H9 (cell line): ENCODE measurements at regions not wholly inside any gene's neighbourhood (a gene's known extent, or its start where the extent isn't known, plus 50 kb on each side); places are given as distances from the start of the nearest gene placed in this dataset.

ENCODE experiments used
- DNase-seq: peaks from one replicate; pipeline ENCODE4 v3.0.0-alpha.2; 2017
- H2AFZ ChIP-seq: one replicate; pipeline ENCODE4 v1.6.1; 2013; ENCODE audit warnings: mild to moderate bottlenecking, low read length, control low read depth, moderate library complexity
- H2AK5ac ChIP-seq: 2 replicates; pipeline ENCODE4 v1.6.1; 2013; ENCODE audit warnings: low read length, control low read depth, mixed read lengths; ENCODE audit not compliant: insufficient read length
- H2BK120ac ChIP-seq: one replicate; pipeline ENCODE4 v1.6.1; 2013; ENCODE audit warnings: low read depth, mild to moderate bottlenecking, low read length, control low read depth, inconsistent platforms; ENCODE audit not compliant: poor library complexity, severe bottlenecking
- H2BK12ac ChIP-seq: 2 replicates; pipeline ENCODE4 v1.6.1; 2013; ENCODE audit warnings: low read length, control low read depth, mixed read lengths, low read depth; ENCODE audit not compliant: insufficient read length
- H2BK15ac ChIP-seq: 2 replicates; pipeline ENCODE4 v1.6.1; 2013; ENCODE audit warnings: low read depth, low read length, control low read depth
- H2BK20ac ChIP-seq: one replicate; pipeline ENCODE4 v1.6.1; 2013; ENCODE audit warnings: low read depth, mild to moderate bottlenecking, low read length, control low read depth, inconsistent platforms; ENCODE audit not compliant: poor library complexity, severe bottlenecking
- H2BK5ac ChIP-seq: 2 replicates; pipeline ENCODE4 v1.6.1; 2013; ENCODE audit warnings: low read length, control low read depth, mixed read lengths; ENCODE audit not compliant: insufficient read length
- H3K14ac ChIP-seq: 2 replicates; pipeline ENCODE4 v1.6.1; 2013; ENCODE audit warnings: low read length, control low read depth; ENCODE audit not compliant: insufficient read depth
- H3K18ac ChIP-seq: 2 replicates; pipeline ENCODE4 v1.6.1; 2013; ENCODE audit warnings: low read depth, mild to moderate bottlenecking, mixed read lengths, low read length, control low read depth; ENCODE audit not compliant: insufficient read length
- H3K23ac ChIP-seq: 2 replicates; pipeline ENCODE4 v1.6.1; 2013; ENCODE audit warnings: low read length, control low read depth, mixed read lengths, low read depth; ENCODE audit not compliant: insufficient read length
- H3K23me2 ChIP-seq: 2 replicates; pipeline ENCODE4 v1.6.1; 2013; ENCODE audit warnings: low read depth, mild to moderate bottlenecking, mixed read lengths, low read length, control low read depth; ENCODE audit not compliant: insufficient read length, poor library complexity, severe bottlenecking
- H3K27ac ChIP-seq: 2 replicates; pipeline ENCODE4 v1.5.1; 2013; ENCODE audit warnings: low read length, control low read depth, mixed read lengths, low read depth; ENCODE audit not compliant: insufficient read length
- H3K27me3 ChIP-seq: 2 replicates; pipeline ENCODE4 v1.6.1; 2013; ENCODE audit warnings: low read length, control low read depth, inconsistent platforms; ENCODE audit not compliant: insufficient read depth
- H3K4ac ChIP-seq: 2 replicates; pipeline ENCODE4 v1.6.1; 2013; ENCODE audit warnings: low read depth, mild to moderate bottlenecking, control low read depth, inconsistent platforms, low read length, moderate library complexity
- H3K4me1 ChIP-seq: 2 replicates; pipeline ENCODE4 v1.6.1; 2013; ENCODE audit warnings: low read length, control low read depth, inconsistent platforms; ENCODE audit not compliant: insufficient read depth
- H3K4me2 ChIP-seq: 2 replicates; pipeline ENCODE4 v1.6.1; 2013; ENCODE audit warnings: low read length, control low read depth, mixed read lengths; ENCODE audit not compliant: insufficient read length, insufficient read depth
- H3K56ac ChIP-seq: 2 replicates; pipeline ENCODE4 v1.6.1; 2013; ENCODE audit warnings: low read depth, mild to moderate bottlenecking, mixed read lengths, low read length, control low read depth; ENCODE audit not compliant: insufficient read length
- H3K79me1 ChIP-seq: 2 replicates; pipeline ENCODE4 v1.6.1; 2013; ENCODE audit warnings: low read depth, mild to moderate bottlenecking, moderate library complexity, low read length, control low read depth, inconsistent platforms; ENCODE audit not compliant: insufficient read depth, poor library complexity, severe bottlenecking
- H3K79me2 ChIP-seq: 2 replicates; pipeline ENCODE4 v1.6.1; 2013; ENCODE audit warnings: low read length, control low read depth, inconsistent platforms; ENCODE audit not compliant: insufficient read depth
- H3K9ac ChIP-seq: 2 replicates; pipeline ENCODE4 v1.6.1; 2013; ENCODE audit warnings: low read length, control low read depth, mixed read lengths; ENCODE audit not compliant: insufficient read length; ENCODE audit errors: extremely low read depth
- H3K9me3 ChIP-seq: one replicate; pipeline ENCODE4 v1.6.1; 2013; ENCODE audit warnings: low read depth, low read length, inconsistent platforms; ENCODE audit not compliant: control insufficient read depth
- H3T11ph ChIP-seq: one replicate; pipeline ENCODE4 v1.6.1; 2013; ENCODE audit warnings: mild to moderate bottlenecking, low read length, control low read depth, inconsistent platforms
- H4K20me1 ChIP-seq: one replicate; pipeline ENCODE4 v1.6.1; 2013; ENCODE audit not compliant: control insufficient read depth, insufficient read length, insufficient read depth
- H4K5ac ChIP-seq: 2 replicates; pipeline ENCODE4 v1.6.1; 2013; ENCODE audit warnings: low read depth, mild to moderate bottlenecking, mixed read lengths, low read length, control low read depth; ENCODE audit not compliant: insufficient read length
- H4K8ac ChIP-seq: replicated peaks from 2 replicates; pipeline ENCODE4 v1.6.1; 2013; ENCODE audit warnings: low read length, control low read depth, mixed read lengths, low read depth; ENCODE audit not compliant: insufficient read length
- H4K91ac ChIP-seq: 2 replicates; pipeline ENCODE4 v1.6.1; 2013; ENCODE audit warnings: low read depth, mild to moderate bottlenecking, moderate library complexity, mixed read lengths, low read length, control low read depth; ENCODE audit not compliant: insufficient read length
- H3K27ac Mint-ChIP-seq, 3 experiments: 2 replicates in 2 of 3; 3 replicates in 1 of 3; pipeline ENCODE4 v1.8.0; 2020 to 2021; ENCODE audit warnings: mixed read lengths in 3 of 3, mild to moderate bottlenecking in 1 of 3, moderate library complexity in 1 of 3
- H3K27me3 Mint-ChIP-seq: 2 replicates; pipeline ENCODE4 v1.8.0; 2021; ENCODE audit warnings: low read depth, mild to moderate bottlenecking, moderate library complexity, mixed read lengths
- H3K36me3 Mint-ChIP-seq, 3 experiments: 2 replicates in 2 of 3; 3 replicates in 1 of 3; pipeline ENCODE4 v1.8.0; 2020 to 2021; ENCODE audit warnings: low read depth in 3 of 3, mixed read lengths in 3 of 3; ENCODE audit not compliant: insufficient read depth in 1 of 3
- H3K4me1 Mint-ChIP-seq, 2 experiments: 2 replicates each; pipeline ENCODE4 v1.8.0; 2020; ENCODE audit warnings: mixed read lengths in 2 of 2
- H3K4me3 Mint-ChIP-seq, 2 experiments: 2 replicates in 1 of 2; 3 replicates in 1 of 2; pipeline ENCODE4 v1.8.0; 2020 to 2021; ENCODE audit warnings: mild to moderate bottlenecking in 2 of 2, mixed read lengths in 2 of 2, moderate library complexity in 1 of 2
- H3K9me3 Mint-ChIP-seq, 2 experiments: 2 replicates in 1 of 2; 3 replicates in 1 of 2; pipeline ENCODE4 v1.8.0; 2020; ENCODE audit warnings: mild to moderate bottlenecking in 2 of 2, mixed read lengths in 2 of 2, moderate library complexity in 1 of 2
- CTCF ChIP-seq: fragments of 200-600 bp; sonication (generic); conservative IDR thresholded peaks from 3 replicates; pipeline ENCODE4 v1.8.0; 2021; ENCODE audit warnings: antibody characterized with exemption, mild to moderate bottlenecking
- WGBS: extraction: QIAGEN DNeasy Blood & Tissue Kit; methylation state at CpG from one replicate; pipeline ENCODE4 v1.1.7; 2013; ENCODE audit warnings: missing lambda C conversion rate, low lambda C conversion rate, mixed read lengths; ENCODE audit not compliant: insufficient read length; ENCODE audit errors: extremely low coverage; 5-methylcytosine and 5-hydroxymethylcytosine counted together

DNA sequence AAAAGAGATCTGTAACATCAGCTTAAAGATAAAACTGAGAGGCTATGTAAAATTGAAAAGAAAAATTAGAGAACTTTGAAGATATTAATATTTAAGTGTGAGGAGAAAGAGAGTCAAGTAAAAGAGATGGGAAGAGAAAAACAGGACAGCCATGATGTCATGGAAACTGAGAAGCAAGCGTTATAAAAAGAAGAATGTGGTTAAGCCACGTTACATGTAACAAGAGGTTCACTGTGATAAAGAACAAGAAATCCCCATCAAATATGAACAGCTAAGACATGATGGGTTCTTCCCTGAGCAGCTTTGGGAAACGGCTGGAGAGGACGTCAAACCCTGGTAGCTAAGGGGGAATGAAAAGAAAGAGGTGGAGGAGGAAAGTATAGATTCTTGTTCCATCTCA, 1269.3 kb upstream of the TENM3 start:
- Histone ChIP-seq H3K23ac (no peak overlapping the region), H3K9me3 (no peaks in the 10 kb centered on the region), H3K18ac (no peak overlapping the region), H4K91ac (no peak overlapping the region), H2BK12ac (no peak overlapping the region), H2BK120ac (no peak overlapping the region), H3K56ac (no peak overlapping the region), H4K20me1 (no peaks in the 10 kb centered on the region), H4K8ac (no peak overlapping the region), H3K27ac (no peak overlapping the region), H4K5ac (no peak overlapping the region), H2BK5ac (no peak overlapping the region), H2BK15ac (no peak overlapping the region), H3K14ac (no peak overlapping the region), H2AK5ac (no peak overlapping the region), H3K4me1 (no peaks in the 10 kb centered on the region), H2AFZ (no peak overlapping the region), H3T11ph (no peak overlapping the region), H3K4ac (no peak overlapping the region), H3K79me2 (no peaks in the 10 kb centered on the region), H3K79me1 (no peaks in the 10 kb centered on the region), H3K4me2 (no peak overlapping the region), H3K27me3 (no peaks in the 10 kb centered on the region), H3K23me2 (no peaks in the 10 kb centered on the region), H3K9ac (no peak overlapping the region), H2BK20ac (no peak overlapping the region)
- H3K9me3 Mint-ChIP-seq = no peaks in the 10 kb centered on the region
- H3K4me3 Mint-ChIP-seq = no peak overlapping the region
- no peak for TF ChIP-seq CTCF
- H3K27me3 Mint-ChIP-seq = no peaks in the 10 kb centered on the region
- no peaks in the 10 kb centered on the region for H3K4me1 Mint-ChIP-seq
- DNase-seq = no peak
- H3K36me3 Mint-ChIP-seq = no peaks in the 10 kb centered on the region
- no peak overlapping the region for H3K27ac Mint-ChIP-seq
- WGBS = no CpG with 5 or more reads among the region's 4 CpGs
